SK-N-SH treated with all-trans-retinoic acid at 6 μM for 48 hours (cell line): ENCODE measurements at regions not wholly inside any gene's neighbourhood (a gene's known extent, or its start where the extent isn't known, plus 50 kb on each side); places are given as distances from the start of the nearest gene placed in this dataset.

ENCODE experiments used
- CSDC2 ChIP-seq: fragments of 250-450 bp; sonication (Bioruptor Pico); IDR thresholded peaks from 2 replicates; pipeline ENCODE4 v1.5.0; 2020; ENCODE audit warnings: mild to moderate bottlenecking, moderate library complexity
- PPARA ChIP-seq: fragments of 250-450 bp; sonication (Bioruptor Pico); IDR thresholded peaks from 2 replicates; pipeline ENCODE4 v1.5.0; 2020; ENCODE audit warnings: mild to moderate bottlenecking, borderline replicate concordance
- ZNF70 ChIP-seq: fragments of 450-650 bp; formaldehyde crosslinking; IDR thresholded peaks from 2 replicates; pipeline ENCODE4 v1.5.0; 2020; ENCODE audit warnings: mild to moderate bottlenecking, moderate library complexity
- ZNF8 ChIP-seq: fragments of 450-650 bp; formaldehyde crosslinking; IDR thresholded peaks from 2 replicates; pipeline ENCODE4 v1.5.0; 2020; ENCODE audit warnings: mild to moderate bottlenecking, moderate library complexity

DNA sequence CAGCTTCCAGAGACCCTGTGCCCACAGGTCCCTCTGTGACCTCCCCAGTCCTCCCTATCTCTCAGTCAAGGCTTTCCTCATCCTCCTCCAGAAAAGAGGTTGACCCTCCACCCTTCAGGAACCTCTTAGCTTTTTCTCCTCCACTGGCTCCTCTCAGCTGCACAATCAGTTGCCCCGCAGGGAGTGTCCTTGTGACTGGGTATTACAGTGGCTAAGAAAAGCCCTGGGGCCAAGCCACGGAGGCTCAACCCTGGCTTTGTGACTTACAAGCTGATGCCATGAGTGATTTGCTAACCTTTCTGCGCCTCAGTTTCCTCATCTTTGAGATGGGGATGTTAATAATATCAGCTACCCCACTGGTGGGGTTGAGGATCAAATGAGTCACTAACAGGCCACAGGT is 66.4 kb upstream of the ZMIZ1 start:
- TF ChIP-seq CSDC2 (CRISPR knock-in tag) (no peak), ZNF8 (CRISPR knock-in tag) (no peak), PPARA (CRISPR knock-in tag) (no peak), ZNF70 (no peak)
